GM21526 (cell line): ENCODE measurements at regions not wholly inside any gene's neighbourhood (a gene's known extent, or its start where the extent isn't known, plus 50 kb on each side); places are given as distances from the start of the nearest gene placed in this dataset.

Source experiments
- ATAC-seq: cut with Tn5 transposase; IDR thresholded peaks from one replicate; pipeline ENCODE4 v1.9.1; 2021; ENCODE audit warnings: moderate library complexity; ENCODE audit not compliant: unreplicated experiment, low FRiP score

GRCh38 chr1:38283696-38284470 lies 237.3 kb upstream of the POU3F1 start:
- no peak for ATAC-seq

GRCh38 chr1:38279148-38279547 lies 232.6 kb upstream of the POU3F1 start:
- ATAC-seq, result no peak

GRCh38 chr1:38277646-38278045 lies 231.1 kb upstream of the POU3F1 start:
- ATAC-seq, result no peak

GRCh38 chr1:38275960-38276359 lies 229.4 kb upstream of the POU3F1 start:
- no peak for ATAC-seq

- no peak for ATAC-seq
These were observed 228.4 kb upstream of the POU3F1 start for GRCh38 chr1:38274974-38275373.

- no peak for ATAC-seq
These were observed 226.7 kb upstream of the POU3F1 start for GRCh38 chr1:38273196-38273804.

- ATAC-seq, result no peak
These were observed 225.9 kb upstream of the POU3F1 start for GRCh38 chr1:38272515-38272914.

GRCh38 chr1:38270849-38271633 lies 224.4 kb upstream of the POU3F1 start:
- no peak for ATAC-seq

GRCh38 chr1:38269923-38270848 lies 223.6 kb upstream of the POU3F1 start:
- no peak for ATAC-seq

- no peak for ATAC-seq
These were observed 221.6 kb upstream of the POU3F1 start for GRCh38 chr1:38268226-38268625.

- no peak for ATAC-seq
These were observed 220.7 kb upstream of the POU3F1 start for GRCh38 chr1:38267037-38268036.

GRCh38 chr1:38266197-38266520 lies 219.6 kb upstream of the POU3F1 start:
- ATAC-seq, result no peak

GRCh38 chr1:38265293-38266196 lies 219.0 kb upstream of the POU3F1 start:
- ATAC-seq, result no peak

- ATAC-seq, result no peak
These were observed 216.8 kb upstream of the POU3F1 start for GRCh38 chr1:38263438-38263837.

GRCh38 chr1:38261574-38261973 lies 215.0 kb upstream of the POU3F1 start:
- no peak for ATAC-seq

- ATAC-seq, result no peak
These were observed 211.6 kb upstream of the POU3F1 start for GRCh38 chr1:38258085-38258627.

- ATAC-seq, result no peak
These were observed 210.8 kb upstream of the POU3F1 start for GRCh38 chr1:38257374-38257773.

- no peak for ATAC-seq
These were observed 209.5 kb upstream of the POU3F1 start for GRCh38 chr1:38256072-38256471.
